ENCODE measurements at regions not wholly inside any gene's neighbourhood (a gene's known extent, or its start where the extent isn't known, plus 50 kb on each side); places are given as distances from the start of the nearest gene placed in this dataset.

- no peaks in the 10 kb centered on the region for H3K4me1 ChIP-seq (ENCODE audit: low read depth, poor library complexity, severe bottlenecking)
- no peak overlapping the region for H3K27ac ChIP-seq
- no peak overlapping the region for H3K4me2 ChIP-seq
- no peaks in the 10 kb centered on the region for H4K20me1 ChIP-seq (ENCODE audit: insufficient read depth)
- no peak overlapping the region for H3K9ac ChIP-seq
- no peak for TF ChIP-seq CTCF (conservative IDR thresholded peaks at IDR 0.05; ENCODE audit: low read depth, low read length)
- H3K27me3 ChIP-seq (ENCODE audit: insufficient read depth, low read depth), result no peaks in the 10 kb centered on the region
- no peak overlapping the region for H3K4me3 ChIP-seq (IDR thresholded peaks at IDR 0.05; ENCODE audit: insufficient read depth, low read depth, low read length)
- H3K36me3 ChIP-seq (ENCODE audit: insufficient read depth), result no peaks in the 10 kb centered on the region
- H3K79me2 ChIP-seq (ENCODE audit: insufficient read depth, low read depth), result no peaks in the 10 kb centered on the region
- H2AFZ ChIP-seq (ENCODE audit: low read depth), result no peak overlapping the region
Measured at GRCh38 chr6:78340755-78341154, 526.6 kb upstream of the IRAK1BP1 start.

DNA sequence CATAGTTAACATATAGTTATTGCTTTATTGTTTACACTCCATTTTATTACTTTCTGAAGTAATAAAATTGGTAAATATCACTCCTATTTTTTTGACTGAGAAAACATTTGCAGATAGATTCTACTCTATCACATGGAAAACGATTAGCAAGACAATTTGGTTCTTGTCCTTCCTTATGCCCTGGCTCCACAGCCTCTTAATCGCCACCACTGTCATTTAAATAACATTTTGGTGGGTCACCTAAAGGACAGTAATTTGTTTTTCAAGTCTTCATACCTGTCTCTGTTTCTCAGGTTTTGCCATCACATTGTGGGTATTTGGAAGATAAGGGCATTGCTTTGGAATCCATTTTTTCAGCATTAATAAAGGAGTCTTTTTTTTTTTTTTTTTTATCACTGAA, 521.5 kb upstream of the IRAK1BP1 start:
- TF ChIP-seq CTCF (conservative IDR thresholded peaks at IDR 0.05; ENCODE audit: low read depth, low read length), result no peak
- H3K36me3 ChIP-seq (ENCODE audit: insufficient read depth), result no peaks in the 10 kb centered on the region
- H2AFZ ChIP-seq (ENCODE audit: low read depth), result no peak overlapping the region
- no peaks in the 10 kb centered on the region for H3K79me2 ChIP-seq (ENCODE audit: insufficient read depth, low read depth)
- H3K27me3 ChIP-seq (ENCODE audit: insufficient read depth, low read depth), result no peaks in the 10 kb centered on the region
- H4K20me1 ChIP-seq (ENCODE audit: insufficient read depth), result no peaks in the 10 kb centered on the region
- no peak overlapping the region for H3K27ac ChIP-seq
- H3K4me3 ChIP-seq (IDR thresholded peaks at IDR 0.05; ENCODE audit: insufficient read depth, low read depth, low read length), result no peak overlapping the region
- no peak overlapping the region for H3K9ac ChIP-seq
- no peaks in the 10 kb centered on the region for H3K4me1 ChIP-seq (ENCODE audit: low read depth, poor library complexity, severe bottlenecking)
- H3K4me2 ChIP-seq, result no peak overlapping the region

DNA sequence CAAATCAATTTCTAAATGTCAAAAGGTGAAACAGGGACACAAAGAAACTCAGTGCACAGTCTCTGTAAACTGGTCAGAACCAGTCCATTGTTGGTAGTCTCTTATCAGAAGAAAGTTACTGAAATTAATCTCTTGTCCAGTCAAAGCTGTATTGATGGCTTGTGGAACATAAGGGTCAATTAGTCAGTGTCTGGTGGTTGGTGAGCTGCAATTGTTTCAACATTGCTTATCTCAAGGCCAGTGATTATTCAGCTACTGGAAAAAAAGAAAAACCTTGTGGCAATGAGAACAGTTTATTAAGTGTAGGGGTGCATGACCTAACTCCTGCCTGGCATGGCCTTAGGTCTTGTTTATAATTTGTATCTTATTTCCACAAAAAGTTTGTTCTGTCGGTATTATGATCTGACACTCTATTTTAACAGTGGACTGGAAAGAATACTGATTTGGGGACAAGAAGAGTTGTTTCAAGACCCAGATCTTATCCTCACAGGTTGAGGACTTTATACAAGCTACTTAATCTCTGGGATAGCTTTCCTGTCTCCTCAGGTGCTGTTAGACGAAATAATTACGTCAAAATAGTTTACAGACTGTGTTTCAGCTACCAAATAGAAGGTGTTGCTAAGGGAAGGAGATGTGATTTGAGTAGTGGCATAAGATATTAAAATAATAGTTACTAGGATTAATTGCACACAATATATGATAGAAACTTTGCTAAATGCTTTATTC, 520.0 kb upstream of the IRAK1BP1 start:
- H3K9ac ChIP-seq, result no peak overlapping the region
- no peaks in the 10 kb centered on the region for H4K20me1 ChIP-seq (ENCODE audit: insufficient read depth)
- no peaks in the 10 kb centered on the region for H3K36me3 ChIP-seq (ENCODE audit: insufficient read depth)
- no peak overlapping the region for H3K27ac ChIP-seq
- H3K27me3 ChIP-seq (ENCODE audit: insufficient read depth, low read depth), result no peaks in the 10 kb centered on the region
- H3K4me1 ChIP-seq (ENCODE audit: low read depth, poor library complexity, severe bottlenecking), result no peaks in the 10 kb centered on the region
- no peak for TF ChIP-seq CTCF (conservative IDR thresholded peaks at IDR 0.05; ENCODE audit: low read depth, low read length)
- H3K79me2 ChIP-seq (ENCODE audit: insufficient read depth, low read depth), result no peaks in the 10 kb centered on the region
- H3K4me2 ChIP-seq, result no peak overlapping the region
- H3K4me3 ChIP-seq (IDR thresholded peaks at IDR 0.05; ENCODE audit: insufficient read depth, low read depth, low read length), result no peak overlapping the region
- no peak overlapping the region for H2AFZ ChIP-seq (ENCODE audit: low read depth)

- no peak for TF ChIP-seq CTCF (conservative IDR thresholded peaks at IDR 0.05; ENCODE audit: low read depth, low read length)
- Histone ChIP-seq H4K20me1 (ENCODE audit: insufficient read depth) (no peaks in the 10 kb centered on the region), H3K4me2 (no peak overlapping the region), H3K79me2 (ENCODE audit: insufficient read depth, low read depth) (no peaks in the 10 kb centered on the region), H3K9ac (no peak overlapping the region), H3K4me3 (IDR thresholded peaks at IDR 0.05; ENCODE audit: insufficient read depth, low read depth, low read length) (no peak overlapping the region), H3K27ac (no peak overlapping the region), H3K27me3 (ENCODE audit: insufficient read depth, low read depth) (no peaks in the 10 kb centered on the region), H3K4me1 (ENCODE audit: low read depth, poor library complexity, severe bottlenecking) (no peaks in the 10 kb centered on the region), H3K36me3 (ENCODE audit: insufficient read depth) (no peaks in the 10 kb centered on the region), H2AFZ (ENCODE audit: low read depth) (no peak overlapping the region)
Measured at GRCh38 chr6:78353040-78353439, 514.3 kb upstream of the IRAK1BP1 start.

Measured in KMS-11 (cell line).